Suppressor macrophage treated with lipopolysaccharide for 1 hour (primary cell): ENCODE measurements at regions not wholly inside any gene's neighbourhood (a gene's known extent, or its start where the extent isn't known, plus 50 kb on each side); places are given as distances from the start of the nearest gene placed in this dataset.
"Not testable (repeated sequence)": the region's sequence is repeated elsewhere in the genome, so short reads cannot be mapped to it uniquely, and the experiment has no call there.

Experiments
- DNase-seq, 3 donors: peaks; one replicate each; pipeline ENCODE4 v3.0.0-alpha.2; 2020 to 2022

- DNase-seq, result no peak
Measured at GRCh38 chr12:22115711-22116110, 69.7 kb downstream of the CMAS start.

- DNase-seq, result no peak
Measured at GRCh38 chr12:22116376-22116775, 70.4 kb downstream of the CMAS start.

GRCh38 chr12:22117563-22118237, 71.7 kb downstream of the CMAS start:
- DNase-seq, result no peak

- DNase-seq, result no peak
Measured at GRCh38 chr12:22118238-22118790, 72.3 kb downstream of the CMAS start.

- peak in 1 of 3 donors; percentile 25 for DNase-seq
Measured at GRCh38 chr12:22121224-22121623, 75.2 kb downstream of the CMAS start.

- DNase-seq, result no peak
Measured at GRCh38 chr12:22122359-22122758, 76.3 kb downstream of the CMAS start.

- DNase-seq, result no peak
Measured at GRCh38 chr12:22124987-22125386, 79.0 kb downstream of the CMAS start.

- peak; percentile 39 to 73 (median 51) for DNase-seq
Measured at GRCh38 chr12:22126101-22126500, 80.1 kb downstream of the CMAS start.

- DNase-seq, result no peak
Measured at GRCh38 chr12:22126758-22127157, 80.7 kb downstream of the CMAS start.

GRCh38 chr12:22130671-22131070, 84.7 kb downstream of the CMAS start:
- DNase-seq, result no peak

GRCh38 chr12:22136604-22137117, 90.6 kb downstream of the CMAS start:
- DNase-seq, result not testable (repeated sequence)
